CD4-positive, alpha-beta T cell treated with Interleukin-17A for 1 hour (primary cell): ENCODE measurements at regions not wholly inside any gene's neighbourhood (a gene's known extent, or its start where the extent isn't known, plus 50 kb on each side); places are given as distances from the start of the nearest gene placed in this dataset.
"Not testable (repeated sequence)": the region's sequence is repeated elsewhere in the genome, so short reads cannot be mapped to it uniquely, and the experiment has no call there.

Experiments
- DNase-seq: peaks from one replicate; pipeline ENCODE4 v3.0.0-alpha.2; 2020

- no peak for DNase-seq
Measured at GRCh38 chr1:187987236-187987776, 1158.6 kb downstream of the PLA2G4A start.

- no peak for DNase-seq
Measured at GRCh38 chr1:187991944-187992343, 1163.2 kb downstream of the PLA2G4A start.

GRCh38 chr1:187996780-187997179 lies 1168.0 kb downstream of the PLA2G4A start:
- no peak for DNase-seq

GRCh38 chr1:187999973-188000372 lies 1171.2 kb downstream of the PLA2G4A start:
- DNase-seq, result no peak

- not testable (repeated sequence) for DNase-seq
Measured at GRCh38 chr1:188003687-188004086, 1174.9 kb downstream of the PLA2G4A start.

- no peak for DNase-seq
Measured at GRCh38 chr1:188004849-188005248, 1176.1 kb downstream of the PLA2G4A start.

GRCh38 chr1:188006354-188006753 lies 1177.6 kb downstream of the PLA2G4A start:
- no peak for DNase-seq

GRCh38 chr1:188013222-188013849 lies 1184.6 kb downstream of the PLA2G4A start:
- DNase-seq, result not testable (repeated sequence)

GRCh38 chr1:188017921-188018320 lies 1189.2 kb downstream of the PLA2G4A start:
- no peak for DNase-seq

GRCh38 chr1:188022661-188023060 lies 1193.9 kb downstream of the PLA2G4A start:
- no peak for DNase-seq

GRCh38 chr1:188023206-188023605 lies 1194.5 kb downstream of the PLA2G4A start:
- no peak for DNase-seq

GRCh38 chr1:188027613-188028012 lies 1198.9 kb downstream of the PLA2G4A start:
- no peak for DNase-seq

GRCh38 chr1:188037572-188037971 lies 1208.8 kb downstream of the PLA2G4A start:
- DNase-seq, result not testable (repeated sequence)

- DNase-seq, result no peak
Measured at GRCh38 chr1:188043536-188044245, 1214.9 kb downstream of the PLA2G4A start.

- no peak for DNase-seq
Measured at GRCh38 chr1:188050250-188050649, 1221.5 kb downstream of the PLA2G4A start.

- DNase-seq, result no peak
Measured at GRCh38 chr1:188056011-188056410, 1227.3 kb downstream of the PLA2G4A start.

GRCh38 chr1:188058801-188059200 lies 1230.1 kb downstream of the PLA2G4A start:
- DNase-seq, result no peak

- no peak for DNase-seq
Measured at GRCh38 chr1:188061881-188062280, 1233.1 kb downstream of the PLA2G4A start.

GRCh38 chr1:188062456-188062855 lies 1233.7 kb downstream of the PLA2G4A start:
- no peak for DNase-seq

- no peak for DNase-seq
Measured at GRCh38 chr1:188065917-188066316, 1237.2 kb downstream of the PLA2G4A start.

GRCh38 chr1:188070848-188071247 lies 1242.1 kb downstream of the PLA2G4A start:
- no peak for DNase-seq

- DNase-seq, result no peak
Measured at GRCh38 chr1:188089015-188089414, 1260.3 kb downstream of the PLA2G4A start.

- no peak for DNase-seq
Measured at GRCh38 chr1:188089461-188089860, 1260.7 kb downstream of the PLA2G4A start.

GRCh38 chr1:188096521-188096920 lies 1267.8 kb downstream of the PLA2G4A start:
- DNase-seq, result no peak
